GM12873 (cell line): ENCODE measurements at regions not wholly inside any gene's neighbourhood (a gene's known extent, or its start where the extent isn't known, plus 50 kb on each side); places are given as distances from the start of the nearest gene placed in this dataset.

Experiments
- TF ChIP-seq, protein P1 (sequence below): IDR thresholded peaks from 2 replicates; pipeline ENCODE4 v1.5.1; 2012; ENCODE audit warnings: low read depth, mild to moderate bottlenecking, moderate library complexity, low read length, control low read depth; ENCODE audit not compliant: insufficient read depth; ENCODE audit errors: missing control alignments

DNA sequence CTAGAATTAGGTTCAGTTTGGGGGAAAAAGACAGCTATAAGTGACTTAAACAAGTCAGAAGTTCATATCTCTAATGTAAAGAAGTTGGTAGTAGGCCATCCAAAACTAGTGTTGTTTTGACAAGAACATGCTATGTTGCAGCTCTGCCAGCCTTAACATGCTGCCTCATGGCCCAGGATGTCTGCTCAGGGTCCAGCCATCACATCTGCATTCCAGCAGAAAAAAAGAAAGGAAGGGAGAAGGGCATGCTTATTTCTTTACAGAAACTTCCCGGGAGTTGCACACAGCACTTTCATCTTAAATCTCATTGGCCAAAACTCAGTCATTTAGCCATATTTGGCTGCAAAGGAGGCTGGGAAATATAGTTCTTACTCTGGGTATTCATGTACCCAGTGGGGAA is 400.4 kb upstream of the PODXL start:
- TF ChIP-seq, protein P1, sequence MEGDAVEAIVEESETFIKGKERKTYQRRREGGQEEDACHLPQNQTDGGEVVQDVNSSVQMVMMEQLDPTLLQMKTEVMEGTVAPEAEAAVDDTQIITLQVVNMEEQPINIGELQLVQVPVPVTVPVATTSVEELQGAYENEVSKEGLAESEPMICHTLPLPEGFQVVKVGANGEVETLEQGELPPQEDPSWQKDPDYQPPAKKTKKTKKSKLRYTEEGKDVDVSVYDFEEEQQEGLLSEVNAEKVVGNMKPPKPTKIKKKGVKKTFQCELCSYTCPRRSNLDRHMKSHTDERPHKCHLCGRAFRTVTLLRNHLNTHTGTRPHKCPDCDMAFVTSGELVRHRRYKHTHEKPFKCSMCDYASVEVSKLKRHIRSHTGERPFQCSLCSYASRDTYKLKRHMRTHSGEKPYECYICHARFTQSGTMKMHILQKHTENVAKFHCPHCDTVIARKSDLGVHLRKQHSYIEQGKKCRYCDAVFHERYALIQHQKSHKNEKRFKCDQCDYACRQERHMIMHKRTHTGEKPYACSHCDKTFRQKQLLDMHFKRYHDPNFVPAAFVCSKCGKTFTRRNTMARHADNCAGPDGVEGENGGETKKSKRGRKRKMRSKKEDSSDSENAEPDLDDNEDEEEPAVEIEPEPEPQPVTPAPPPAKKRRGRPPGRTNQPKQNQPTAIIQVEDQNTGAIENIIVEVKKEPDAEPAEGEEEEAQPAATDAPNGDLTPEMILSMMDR: no peak

DNA sequence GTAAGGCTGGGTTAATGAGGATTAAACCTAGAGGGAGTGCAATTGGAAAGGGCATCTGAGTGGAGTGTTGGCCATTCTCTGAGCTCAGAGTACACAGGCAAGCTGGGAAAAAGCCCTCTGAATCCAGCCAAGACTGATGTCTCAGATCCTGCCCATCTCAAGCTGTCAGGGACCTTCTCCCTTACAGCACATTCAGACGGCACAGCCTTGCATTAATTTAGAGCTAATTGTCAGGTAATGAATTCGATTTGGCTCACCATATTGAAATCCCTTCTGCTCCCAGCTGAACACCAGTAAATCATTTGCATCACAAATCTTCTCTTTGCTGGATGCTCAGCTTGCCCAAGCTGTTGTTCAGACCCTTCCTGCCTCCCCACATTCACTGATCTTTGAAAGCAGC is 399.3 kb upstream of the PODXL start:
- TF ChIP-seq, protein P1: no peak

DNA sequence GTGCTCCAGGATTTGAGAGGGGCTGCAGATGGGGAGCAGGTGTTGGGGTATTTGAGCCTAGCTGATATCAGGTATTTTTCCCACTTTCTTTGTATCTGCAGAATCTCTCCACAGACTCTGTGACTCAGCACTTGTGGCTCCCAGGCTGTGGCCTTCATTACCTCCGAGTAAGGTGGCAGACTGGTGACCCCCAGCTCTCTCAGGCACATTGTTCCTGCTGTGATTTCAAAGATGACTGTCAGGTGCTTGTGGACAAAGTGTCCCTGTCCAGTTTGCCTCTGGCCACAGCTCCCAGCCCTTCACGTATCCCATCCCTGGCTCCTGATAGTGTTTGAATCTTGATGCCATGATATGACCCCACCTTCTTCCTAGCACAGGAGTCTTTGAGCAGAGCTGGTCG is 396.8 kb upstream of the PODXL start:
- TF ChIP-seq, protein P1: no peak

DNA sequence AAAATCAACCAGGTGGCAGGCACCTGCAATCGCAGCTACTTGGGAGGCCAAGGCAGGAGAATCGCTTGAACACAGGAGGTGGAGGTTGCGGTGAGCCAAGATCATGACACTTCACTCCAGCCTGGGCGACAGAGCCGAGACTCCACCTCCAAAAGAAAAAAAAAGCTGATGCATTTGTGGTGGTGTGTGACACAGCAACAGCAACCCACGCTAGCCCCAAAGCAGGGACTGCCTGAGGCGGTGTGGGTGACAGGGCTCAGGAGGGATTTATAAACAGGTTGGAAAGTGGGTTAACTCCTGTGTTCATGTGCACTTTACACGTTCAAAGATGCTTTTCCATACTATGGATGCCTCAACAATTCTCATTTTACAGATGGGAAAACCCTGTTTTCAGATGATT is 395.9 kb upstream of the PODXL start:
- TF ChIP-seq, protein P1: no peak

DNA sequence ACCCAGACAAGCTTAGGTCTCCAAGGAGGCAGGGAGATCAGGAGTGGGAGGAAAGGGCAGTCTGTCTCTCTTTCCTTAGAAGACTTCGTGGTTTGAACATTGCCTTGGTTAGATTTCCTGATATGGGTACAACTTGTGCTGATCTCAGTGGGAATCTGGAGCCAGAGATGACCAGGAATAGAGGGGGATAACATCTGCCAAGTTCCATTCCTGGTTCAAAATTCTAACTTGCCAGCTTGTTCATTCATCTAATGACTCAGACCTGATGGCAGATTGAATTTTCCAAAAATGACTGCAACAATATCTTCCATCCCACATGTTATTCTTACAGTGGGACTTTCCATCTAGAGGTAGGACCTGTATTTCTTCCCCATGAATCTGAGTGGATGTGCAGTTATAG is 394.3 kb upstream of the PODXL start:
- TF ChIP-seq, protein P1: no peak

DNA sequence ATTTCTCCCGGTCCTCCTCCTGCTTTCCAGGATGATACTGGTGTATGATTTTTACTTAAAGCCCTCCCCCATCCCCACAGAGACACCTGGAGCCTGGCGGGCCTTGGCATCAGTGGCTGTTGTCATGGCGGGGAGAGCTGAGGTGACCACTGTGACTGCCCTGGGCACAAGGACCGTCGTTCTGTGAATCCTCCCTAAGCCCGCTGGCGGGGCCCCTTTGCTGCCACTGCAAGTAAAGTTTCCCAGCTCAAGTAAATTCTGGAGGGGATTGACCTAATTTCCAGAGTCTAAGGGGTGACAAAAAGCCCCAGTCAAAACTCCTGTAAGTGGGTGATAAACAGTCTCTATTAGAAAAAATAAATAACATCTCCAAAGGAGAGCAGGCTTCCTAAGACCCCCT is 393.2 kb upstream of the PODXL start:
- TF ChIP-seq, protein P1: no peak

DNA sequence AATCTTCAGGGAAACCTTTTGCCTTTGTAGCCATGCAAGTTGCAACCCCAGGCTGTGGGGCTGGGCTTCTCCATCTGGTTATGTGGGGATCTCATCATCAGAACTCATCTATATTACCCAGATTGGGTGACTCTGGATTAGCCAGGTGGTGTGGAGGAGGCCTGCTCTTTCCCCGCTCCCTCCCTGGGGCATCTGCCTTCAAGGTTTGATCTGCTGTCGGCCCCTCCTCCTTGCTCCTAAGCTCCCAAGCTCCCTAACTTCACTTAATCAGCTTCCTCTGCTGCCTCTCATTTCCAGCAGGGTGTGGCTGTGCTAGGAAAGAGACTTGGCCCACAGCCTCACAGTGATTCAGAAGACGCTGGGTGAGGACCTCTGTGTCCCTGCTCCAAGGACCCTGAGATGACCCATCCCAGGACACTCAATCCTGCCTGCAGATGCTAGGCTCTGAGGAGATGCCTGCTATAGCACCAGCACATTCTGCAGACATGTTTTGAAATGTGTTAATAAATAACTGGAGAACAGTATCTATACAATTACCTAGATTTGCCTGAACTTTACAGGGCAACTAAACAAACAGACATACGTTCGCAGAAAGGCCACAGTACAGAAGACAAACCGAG is 392.1 kb upstream of the PODXL start:
- TF ChIP-seq, protein P1: no peak
